Breast epithelium (tissue), 3 donors: ENCODE measurements at regions not wholly inside any gene's neighbourhood (a gene's known extent, or its start where the extent isn't known, plus 50 kb on each side); places are given as distances from the start of the nearest gene placed in this dataset.

Experiments
- CTCF ChIP-seq, 3 donors: fragments of 450-650 bp; IDR thresholded peaks; one replicate each; pipeline ENCODE4 v1.5.1; 2016 to 2017; ENCODE audit warnings: antibody characterized with exemption in 3 of 3, mild to moderate bottlenecking in 3 of 3, moderate library complexity in 3 of 3
- POLR2A ChIP-seq: fragments of 450-650 bp; IDR thresholded peaks from one replicate; pipeline ENCODE4 v1.6.1; 2016; ENCODE audit warnings: antibody characterized with exemption, mild to moderate bottlenecking, moderate library complexity
- POLR2AphosphoS5 ChIP-seq, 3 donors: sonication (generic); formaldehyde crosslinking; IDR thresholded peaks; one replicate each; pipeline ENCODE4 v1.6.1; 2017; ENCODE audit warnings: antibody characterized with exemption in 3 of 3

- TF ChIP-seq CTCF (IDR thresholded peaks at IDR 0.05) (no peak), POLR2A (no peak), POLR2AphosphoS5 (IDR thresholded peaks at IDR 0.05) (no peak)
Observed at GRCh38 chr5:20294696-20295095, 306.7 kb upstream of the CDH18 start.
